CD4-positive, alpha-beta T cell (primary cell): ENCODE measurements at regions not wholly inside any gene's neighbourhood (a gene's known extent, or its start where the extent isn't known, plus 50 kb on each side); places are given as distances from the start of the nearest gene placed in this dataset.
A peak's percentile ranks its signal among the peaks of the same experiment; 100 is the strongest.

Source experiments
- ATAC-seq: fragments of 200-7000 bp; cut with Tn5 transposase; one replicate; pipeline ENCODE4 v1.10.0; 2022; ENCODE audit warnings: mild to moderate bottlenecking; ENCODE audit not compliant: poor library complexity
- CTCF ChIA-PET: fragments of 350-600 bp; sonication (Branson Sonifier 250); formaldehyde crosslinking; loops from one replicate; lab custom pipeline; 2021; ENCODE audit warnings: antibody characterized with exemption, inconsistent platforms; lab: Charles Lee
- POLR2A ChIA-PET: fragments of 350-600 bp; sonication (Branson Sonifier 250); formaldehyde crosslinking; loops from one replicate; lab custom pipeline; 2021; ENCODE audit warnings: antibody characterized with exemption, inconsistent platforms; lab: Charles Lee
- DNase-seq, 14 experiments: peaks; one replicate each; pipeline ENCODE4 v3.0.0-alpha.2; 2013 to 2020; ENCODE audit warnings: mixed read lengths in 2 of 14
- H3K27ac ChIP-seq, 2 donors: one replicate each; pipeline versions ENCODE4 v1.5.1 to v1.7.0; 2013; ENCODE audit warnings: low read length in 2 of 2, low read depth in 1 of 2, mild to moderate bottlenecking in 1 of 2
- H3K27me3 ChIP-seq, 2 experiments: 1 replicate in 1 of 2; 2 replicates in 1 of 2; pipeline versions ENCODE4 v1.6.1 to v1.7.0; 2013; ENCODE audit warnings: low read length in 2 of 2, control low read depth in 1 of 2, mild to moderate bottlenecking in 1 of 2, moderate library complexity in 1 of 2; ENCODE audit not compliant: insufficient read depth in 2 of 2, control insufficient read depth in 1 of 2
- H3K36me3 ChIP-seq: one replicate; pipeline ENCODE4 v1.6.1; 2013; ENCODE audit warnings: low read length, control low read depth; ENCODE audit not compliant: insufficient read depth
- H3K4me1 ChIP-seq: one replicate; pipeline ENCODE4 v1.6.1; 2013; ENCODE audit warnings: low read length, control low read depth; ENCODE audit not compliant: insufficient read depth
- H3K4me3 ChIP-seq: one replicate; pipeline ENCODE4 v1.5.1; 2013; ENCODE audit warnings: mild to moderate bottlenecking, low read length, moderate library complexity
- H3K9me3 ChIP-seq, 2 experiments: 1 replicate in 1 of 2; 2 replicates in 1 of 2; pipeline versions ENCODE4 v1.6.1 to v1.7.0; 2013; ENCODE audit warnings: low read length in 2 of 2, mild to moderate bottlenecking in 2 of 2, control low read depth in 1 of 2, moderate library complexity in 1 of 2; ENCODE audit not compliant: control insufficient read depth in 1 of 2, insufficient read depth in 1 of 2
- H3K27ac Mint-ChIP-seq: one replicate; pipeline ENCODE4 v1.8.0; 2020; ENCODE audit warnings: mixed read lengths
- H3K27me3 Mint-ChIP-seq: one replicate; pipeline ENCODE4 v1.8.0; 2021; ENCODE audit warnings: mixed read lengths
- H3K36me3 Mint-ChIP-seq: one replicate; pipeline ENCODE4 v1.8.0; 2021; ENCODE audit warnings: low read depth, mixed read lengths
- H3K4me1 Mint-ChIP-seq: one replicate; pipeline ENCODE4 v1.8.0; 2021; ENCODE audit warnings: low read depth, mixed read lengths
- H3K4me3 Mint-ChIP-seq: one replicate; pipeline ENCODE4 v1.8.0; 2020; ENCODE audit warnings: mild to moderate bottlenecking, mixed read lengths
- H3K9me3 Mint-ChIP-seq: one replicate; pipeline ENCODE4 v1.8.0; 2020; ENCODE audit warnings: mixed read lengths
- CTCF ChIP-seq: fragments of 200-600 bp; IDR thresholded peaks from one replicate; pipeline ENCODE4 v1.8.0; 2022; ENCODE audit warnings: antibody characterized with exemption, mild to moderate bottlenecking
- intact Hi-C, 2 experiments: fragments of 100-400 bp; cut with DNase I in 1 of 2; cut with micrococcal nuclease in 1 of 2; formaldehyde crosslinking; loops; one replicate each; pipeline versions ENCODE4 v1.15.1 to v1.9.0; 2023 to 2025; cut with DNase I, micrococcal nuclease

DNA sequence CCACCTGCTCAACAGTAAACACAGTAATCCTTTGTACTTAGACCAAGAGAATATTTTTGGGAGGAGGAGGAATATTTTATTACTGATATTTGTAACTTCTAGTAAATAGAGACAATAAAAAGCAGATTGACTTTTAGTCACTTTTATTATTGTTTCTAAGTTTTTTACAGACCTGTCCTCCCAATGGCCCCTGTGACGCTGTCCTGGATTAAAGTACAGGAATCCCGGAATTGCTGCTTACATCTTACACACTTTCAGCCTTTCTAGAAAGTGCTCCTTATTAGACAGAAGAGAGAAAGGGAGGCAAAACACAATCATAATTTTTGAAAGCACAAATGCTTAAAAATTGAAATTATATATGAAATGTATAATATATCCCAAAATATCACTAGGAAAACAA lies 86.4 kb upstream of the PRKG1 start:
- H3K36me3 ChIP-seq: no peaks in the 10 kb centered on the region
- TF ChIP-seq CTCF: no peak
- DNase-seq (no peak), ATAC-seq (no peak)
- Mint-ChIP-seq H3K9me3 (no peaks in the 10 kb centered on the region), H3K4me3 (no peak overlapping the region), H3K27ac (no peak overlapping the region), H3K4me1 (peaks cover 9% of the 10 kb centered on the region), H3K27me3 (peaks cover 54% of the 10 kb centered on the region), H3K36me3 (no peaks in the 10 kb centered on the region)
- H3K4me1 ChIP-seq: peaks cover 6% of the 10 kb centered on the region
- no peaks in the 10 kb centered on the region for H3K9me3 ChIP-seq
- ChIA-PET POLR2A (no interaction called here), CTCF (no interaction called here)
- intact Hi-C loops: no loop called here
- H3K4me3 ChIP-seq: no peak overlapping the region
- peaks cover 21 to 33% of the 10 kb centered on the region in 2 experiments for H3K27me3 ChIP-seq
- H3K27ac ChIP-seq: no peak overlapping the region

GRCh38 chr10:50988792-50989191 lies 85.5 kb upstream of the PRKG1 start:
- Mint-ChIP-seq H3K4me1 (peaks cover 9% of the 10 kb centered on the region), H3K9me3 (no peaks in the 10 kb centered on the region), H3K27me3 (peaks cover 58% of the 10 kb centered on the region), H3K36me3 (no peaks in the 10 kb centered on the region), H3K27ac (no peak overlapping the region), H3K4me3 (no peak overlapping the region)
- no peak for ATAC-seq
- no peak overlapping the region for H3K27ac ChIP-seq
- DNase-seq: no peak
- no peaks in the 10 kb centered on the region for H3K9me3 ChIP-seq
- H3K27me3 ChIP-seq: peaks cover 30 to 42% of the 10 kb centered on the region in 2 experiments
- no peak overlapping the region for H3K4me3 ChIP-seq
- H3K4me1 ChIP-seq: peaks cover 6% of the 10 kb centered on the region
- intact Hi-C loops: no loop called here
- CTCF ChIA-PET: no interaction called here
- POLR2A ChIA-PET: no interaction called here
- no peaks in the 10 kb centered on the region for H3K36me3 ChIP-seq
- peak; percentile 1 for TF ChIP-seq CTCF

GRCh38 chr10:50990568-50991455 lies 83.5 kb upstream of the PRKG1 start:
- H3K27me3 ChIP-seq: peaks cover 30 to 43% of the 10 kb centered on the region in 2 experiments
- intact Hi-C loops: no loop called here

More at GRCh38 chr10:50990568-50991455, 83.5 kb upstream of the PRKG1 start:
- CTCF ChIA-PET: no interaction called here
- no peaks in the 10 kb centered on the region for H3K36me3 ChIP-seq
- no peaks in the 10 kb centered on the region for H3K9me3 ChIP-seq
- H3K27ac ChIP-seq: no peak overlapping the region
- peaks cover 9% of the 10 kb centered on the region for H3K4me1 Mint-ChIP-seq
- TF ChIP-seq CTCF: no peak
- no peak overlapping the region for H3K27ac Mint-ChIP-seq
- peaks cover 6% of the 10 kb centered on the region for H3K4me1 ChIP-seq
- ATAC-seq (no peak), DNase-seq (no peak)
- H3K36me3 Mint-ChIP-seq: no peaks in the 10 kb centered on the region
- no peak overlapping the region for H3K4me3 ChIP-seq
- H3K27me3 Mint-ChIP-seq: peaks cover 67% of the 10 kb centered on the region
- H3K9me3 Mint-ChIP-seq: no peaks in the 10 kb centered on the region
- no peak overlapping the region for H3K4me3 Mint-ChIP-seq
- POLR2A ChIA-PET: no interaction called here
